ENCODE measurements at regions not wholly inside any gene's neighbourhood (a gene's known extent, or its start where the extent isn't known, plus 50 kb on each side); places are given as distances from the start of the nearest gene placed in this dataset.

GRCh38 chr14:100668352-100668751 lies 58.3 kb upstream of the DLK1 start:
- TF ChIP-seq, protein P1, sequence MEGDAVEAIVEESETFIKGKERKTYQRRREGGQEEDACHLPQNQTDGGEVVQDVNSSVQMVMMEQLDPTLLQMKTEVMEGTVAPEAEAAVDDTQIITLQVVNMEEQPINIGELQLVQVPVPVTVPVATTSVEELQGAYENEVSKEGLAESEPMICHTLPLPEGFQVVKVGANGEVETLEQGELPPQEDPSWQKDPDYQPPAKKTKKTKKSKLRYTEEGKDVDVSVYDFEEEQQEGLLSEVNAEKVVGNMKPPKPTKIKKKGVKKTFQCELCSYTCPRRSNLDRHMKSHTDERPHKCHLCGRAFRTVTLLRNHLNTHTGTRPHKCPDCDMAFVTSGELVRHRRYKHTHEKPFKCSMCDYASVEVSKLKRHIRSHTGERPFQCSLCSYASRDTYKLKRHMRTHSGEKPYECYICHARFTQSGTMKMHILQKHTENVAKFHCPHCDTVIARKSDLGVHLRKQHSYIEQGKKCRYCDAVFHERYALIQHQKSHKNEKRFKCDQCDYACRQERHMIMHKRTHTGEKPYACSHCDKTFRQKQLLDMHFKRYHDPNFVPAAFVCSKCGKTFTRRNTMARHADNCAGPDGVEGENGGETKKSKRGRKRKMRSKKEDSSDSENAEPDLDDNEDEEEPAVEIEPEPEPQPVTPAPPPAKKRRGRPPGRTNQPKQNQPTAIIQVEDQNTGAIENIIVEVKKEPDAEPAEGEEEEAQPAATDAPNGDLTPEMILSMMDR (IDR thresholded peaks at IDR 0.05), result no peak
- no peak for TF ChIP-seq EP300 (IDR thresholded peaks at IDR 0.05)
- no peak for TF ChIP-seq POLR2A (IDR thresholded peaks at IDR 0.05)

Data from tibial nerve (tissue), 4 donors.